RWPE2 (cell line): ENCODE measurements at regions not wholly inside any gene's neighbourhood (a gene's known extent, or its start where the extent isn't known, plus 50 kb on each side); places are given as distances from the start of the nearest gene placed in this dataset.

Source experiments
- ATAC-seq: fragments of 200-7000 bp; cut with Tn5 transposase; 3 replicates; pipeline ENCODE4 v1.9.1; 2021; ENCODE audit warnings: low read depth
- DNase-seq: peaks from one replicate; pipeline ENCODE4 v3.0.0-alpha.2; 2020; ENCODE audit warnings: low spot score
- H3K27ac ChIP-seq: fragments of 450-650 bp; 2 replicates; pipeline ENCODE4 v1.5.1; 2017; ENCODE audit warnings: mild to moderate bottlenecking; ENCODE audit not compliant: poor library complexity, severe bottlenecking
- H3K27me3 ChIP-seq: fragments of 250-450 bp; sonication (Bioruptor Pico); 2 replicates; pipeline ENCODE4 v1.5.1; 2021; ENCODE audit warnings: mild to moderate bottlenecking, moderate library complexity; ENCODE audit not compliant: insufficient read depth, poor library complexity, severe bottlenecking
- H3K36me3 ChIP-seq: fragments of 250-450 bp; sonication (Bioruptor Pico); 2 replicates; pipeline ENCODE4 v1.5.1; 2020; ENCODE audit warnings: low read depth, mild to moderate bottlenecking, moderate library complexity
- H3K4me1 ChIP-seq: fragments of 250-450 bp; sonication (Bioruptor Pico); 2 replicates; pipeline ENCODE4 v1.5.1; 2021; ENCODE audit warnings: mild to moderate bottlenecking, moderate library complexity; ENCODE audit not compliant: insufficient read depth, poor library complexity, severe bottlenecking
- H3K4me3 ChIP-seq: fragments of 250-450 bp; sonication (Bioruptor Pico); 2 replicates; pipeline ENCODE4 v1.5.1; 2021; ENCODE audit warnings: mild to moderate bottlenecking, moderate library complexity; ENCODE audit not compliant: severe bottlenecking
- H3K9me3 ChIP-seq: fragments of 250-450 bp; sonication (Bioruptor Pico); 2 replicates; pipeline ENCODE4 v1.5.1; 2021; ENCODE audit warnings: mild to moderate bottlenecking, moderate library complexity; ENCODE audit not compliant: severe bottlenecking
- CTCF ChIP-seq: fragments of 450-650 bp; IDR thresholded peaks from one replicate; pipeline ENCODE4 v1.5.1; 2017; ENCODE audit warnings: mild to moderate bottlenecking, moderate library complexity; ENCODE audit not compliant: poor library complexity, severe bottlenecking

- H3K27ac ChIP-seq = no peak overlapping the region
- no peak for ATAC-seq
- no peaks in the 10 kb centered on the region for H3K9me3 ChIP-seq
These were observed 114.9 kb downstream of the NMUR2 start for GRCh38 chr5:152290181-152290580.

GRCh38 chr5:152288917-152289595 lies 116.0 kb downstream of the NMUR2 start:
- ATAC-seq (no peak), DNase-seq (no peak)
- H3K4me3 ChIP-seq = no peak overlapping the region
- TF ChIP-seq CTCF = no peak
- no peaks in the 10 kb centered on the region for H3K9me3 ChIP-seq
- no peaks in the 10 kb centered on the region for H3K36me3 ChIP-seq
- no peaks in the 10 kb centered on the region for H3K27me3 ChIP-seq
- H3K4me1 ChIP-seq = no peaks in the 10 kb centered on the region
- H3K27ac ChIP-seq = no peak overlapping the region

More at GRCh38 chr5:152290181-152290580, 114.9 kb downstream of the NMUR2 start:
- no peaks in the 10 kb centered on the region for H3K4me1 ChIP-seq
- no peak overlapping the region for H3K4me3 ChIP-seq
- TF ChIP-seq CTCF = no peak
- H3K27me3 ChIP-seq = no peaks in the 10 kb centered on the region
- DNase-seq = no peak
- H3K36me3 ChIP-seq = no peaks in the 10 kb centered on the region

GRCh38 chr5:152288499-152288898 lies 116.6 kb downstream of the NMUR2 start:
- Histone ChIP-seq H3K4me3 (no peak overlapping the region), H3K9me3 (no peaks in the 10 kb centered on the region), H3K4me1 (no peaks in the 10 kb centered on the region), H3K36me3 (no peaks in the 10 kb centered on the region), H3K27ac (no peak overlapping the region), H3K27me3 (no peaks in the 10 kb centered on the region)
- no peak; the same call in 2 of the 3 replicates for ATAC-seq
- no peak for TF ChIP-seq CTCF
- DNase-seq = no peak

- H3K4me3 ChIP-seq = no peak overlapping the region
- TF ChIP-seq CTCF = no peak
- no peak overlapping the region for H3K27ac ChIP-seq
- no peaks in the 10 kb centered on the region for H3K9me3 ChIP-seq
- DNase-seq (no peak), ATAC-seq (no peak)
- H3K36me3 ChIP-seq = no peaks in the 10 kb centered on the region
- no peaks in the 10 kb centered on the region for H3K4me1 ChIP-seq
- H3K27me3 ChIP-seq = peaks cover 5% of the 10 kb centered on the region
These were observed 119.3 kb downstream of the NMUR2 start for GRCh38 chr5:152285764-152286163.

- no peaks in the 10 kb centered on the region for H3K36me3 ChIP-seq
- H3K4me3 ChIP-seq = no peak overlapping the region
- H3K27ac ChIP-seq = no peak overlapping the region
- no peaks in the 10 kb centered on the region for H3K4me1 ChIP-seq
- no peak for DNase-seq
- ATAC-seq = no peak
- TF ChIP-seq CTCF = no peak
- no peaks in the 10 kb centered on the region for H3K9me3 ChIP-seq
- peaks cover 10% of the 10 kb centered on the region for H3K27me3 ChIP-seq
These were observed 122.7 kb downstream of the NMUR2 start for GRCh38 chr5:152282331-152282730.
